HG02763 (cell line): ENCODE measurements at regions not wholly inside any gene's neighbourhood (a gene's known extent, or its start where the extent isn't known, plus 50 kb on each side); places are given as distances from the start of the nearest gene placed in this dataset.
"Not testable (repeated sequence)": the region's sequence is repeated elsewhere in the genome, so short reads cannot be mapped to it uniquely, and the experiment has no call there.

ENCODE experiments used
- ATAC-seq: cut with Tn5 transposase; IDR thresholded peaks from one replicate; pipeline ENCODE4 v1.9.1; 2021; ENCODE audit warnings: mild to moderate bottlenecking, moderate library complexity; ENCODE audit not compliant: unreplicated experiment

DNA sequence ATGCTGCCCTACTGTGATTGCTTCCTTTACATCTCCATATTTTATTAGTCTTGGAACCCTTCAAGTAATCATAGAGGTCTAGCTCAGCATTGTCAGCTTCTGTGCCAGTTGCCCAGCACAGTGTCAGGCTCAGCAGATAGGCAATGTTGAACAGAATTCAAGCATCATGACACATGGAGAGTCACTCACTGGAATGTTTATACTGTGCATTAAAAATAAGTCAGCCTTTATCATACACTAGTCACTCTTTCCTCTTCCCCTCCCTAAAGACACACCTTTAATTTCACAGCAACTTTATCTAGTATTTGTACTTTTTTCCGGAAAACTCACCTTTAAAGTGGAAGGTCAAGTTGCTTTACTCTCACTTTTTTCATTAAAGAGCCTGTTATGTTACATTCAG is 253.8 kb upstream of the CDH11 start:
- ATAC-seq, result no peak

DNA sequence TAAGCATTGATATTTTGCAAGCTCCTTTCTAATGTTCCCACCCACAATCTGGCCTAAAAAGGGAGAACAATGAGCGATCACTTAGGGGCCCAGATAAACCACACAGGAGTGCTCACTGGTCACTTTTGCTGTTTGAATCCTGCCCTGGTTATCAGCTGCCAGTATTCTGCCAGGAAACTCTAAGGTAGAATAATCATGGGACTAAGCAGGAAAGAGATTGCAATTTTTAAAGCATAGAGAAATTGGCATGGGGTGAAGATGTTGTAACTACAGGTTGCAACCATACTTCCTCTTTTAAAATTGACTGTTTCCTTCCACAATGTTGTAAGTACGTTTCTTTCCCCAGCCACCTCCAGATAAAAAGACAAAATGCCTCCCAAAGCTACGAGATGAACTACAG is 251.2 kb upstream of the CDH11 start:
- no peak for ATAC-seq

- no peak for ATAC-seq
Observed at GRCh38 chr16:65372171-65372570, 250.3 kb upstream of the CDH11 start.

DNA sequence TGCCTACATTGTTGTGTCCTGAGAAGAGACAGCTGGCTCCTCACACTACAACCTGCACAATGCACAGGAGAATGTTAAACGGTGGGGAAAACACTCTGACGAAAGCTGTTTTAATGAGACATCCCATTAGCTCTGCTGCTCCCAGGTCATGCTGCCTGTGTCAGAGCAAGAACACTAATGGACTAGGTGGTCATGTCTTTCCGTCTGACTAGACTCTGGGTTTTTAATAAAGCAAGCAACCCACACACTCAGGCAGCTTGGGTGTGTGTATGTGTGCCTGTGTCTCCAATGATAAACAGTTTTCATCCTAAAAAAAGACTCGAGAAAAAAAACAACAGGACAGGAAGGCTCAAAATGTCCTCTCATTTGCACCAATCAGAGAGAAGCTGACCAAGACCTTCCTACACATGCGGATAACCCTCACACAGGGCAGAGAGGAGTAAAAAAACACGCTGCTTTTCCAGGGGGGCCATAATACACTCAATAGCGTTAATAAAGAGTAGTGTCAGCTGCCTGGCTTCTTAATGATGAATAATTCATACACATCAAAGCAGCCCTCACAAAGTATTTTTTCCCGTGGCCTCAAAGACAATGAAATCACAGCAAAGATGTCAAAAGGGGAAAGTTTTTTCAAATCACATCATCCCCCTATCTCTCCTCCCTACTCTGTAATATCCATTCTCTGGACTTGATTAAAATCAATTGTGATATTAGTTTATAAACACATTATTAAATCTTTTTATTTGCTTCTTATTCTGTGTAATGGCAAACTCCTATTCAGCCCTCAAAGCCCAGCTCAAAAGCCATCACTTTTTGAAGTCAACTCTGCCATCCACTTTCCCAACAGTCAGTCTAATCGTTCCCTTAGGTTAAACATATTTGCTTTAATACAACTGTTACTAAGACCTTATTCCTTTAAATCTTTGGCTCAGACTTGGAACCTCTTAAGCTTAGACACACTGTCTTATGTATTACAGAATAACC is 244.2 kb upstream of the CDH11 start:
- no peak for ATAC-seq

- not testable (repeated sequence) for ATAC-seq
Observed at GRCh38 chr16:65356721-65357120, 234.9 kb upstream of the CDH11 start.

GRCh38 chr16:65355706-65356105 is 233.8 kb upstream of the CDH11 start:
- no peak for ATAC-seq

GRCh38 chr16:65353183-65353582 is 231.3 kb upstream of the CDH11 start:
- ATAC-seq, result no peak

- no peak for ATAC-seq
Observed at GRCh38 chr16:65349626-65350025, 227.8 kb upstream of the CDH11 start.

GRCh38 chr16:65343556-65343955 is 221.7 kb upstream of the CDH11 start:
- no peak for ATAC-seq

DNA sequence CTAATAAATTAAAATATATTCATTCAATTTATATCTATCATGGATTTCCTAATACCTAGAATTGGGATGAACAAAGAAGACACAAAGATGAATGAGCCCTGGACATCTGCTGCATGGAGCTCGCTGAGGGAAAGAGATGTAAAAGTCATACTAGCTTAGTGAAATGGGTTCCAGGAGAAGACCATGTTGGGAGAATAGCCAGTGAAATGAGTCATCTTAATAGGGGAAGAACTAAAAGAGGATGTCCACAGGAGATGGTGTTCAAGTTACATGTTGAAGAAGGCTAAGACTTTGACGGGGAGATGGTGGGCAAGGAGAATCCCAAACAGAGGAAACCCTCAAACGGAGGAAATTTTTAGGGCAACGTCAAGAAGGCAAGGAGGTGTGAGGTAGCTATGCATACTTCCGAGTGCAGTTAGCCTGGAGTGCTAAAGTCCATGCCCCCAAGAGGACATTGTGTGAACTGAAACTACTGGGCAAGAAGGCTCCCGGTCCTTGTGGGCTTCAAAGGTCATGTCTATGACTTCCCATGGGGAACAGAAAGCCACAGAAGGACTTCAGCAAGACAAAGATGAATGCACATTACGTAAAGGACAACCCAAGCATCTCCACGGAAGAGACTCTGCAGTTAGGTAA is 220.5 kb upstream of the CDH11 start:
- ATAC-seq, result no peak

DNA sequence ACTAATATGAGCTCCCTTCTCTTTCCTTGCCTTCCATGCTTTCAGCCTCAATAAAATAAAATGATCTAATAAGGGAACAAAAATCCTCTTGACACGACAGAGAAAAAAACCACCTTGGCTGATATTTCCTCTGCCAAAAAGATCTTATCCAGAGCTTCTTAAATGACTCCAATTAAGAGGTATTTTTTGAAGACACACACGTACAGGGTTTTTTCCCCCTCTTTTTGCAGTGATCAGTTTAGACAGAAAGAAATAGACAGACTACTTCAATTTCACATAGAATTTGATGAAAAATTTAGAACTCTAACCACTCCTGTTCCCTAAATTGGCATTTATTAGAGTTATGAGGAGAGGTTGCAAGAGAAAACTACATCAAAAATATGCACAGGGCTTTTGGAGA is 217.2 kb upstream of the CDH11 start:
- ATAC-seq, result no peak

- no peak for ATAC-seq
Observed at GRCh38 chr16:65336160-65336559, 214.3 kb upstream of the CDH11 start.

- no peak for ATAC-seq
Observed at GRCh38 chr16:65334081-65334480, 212.2 kb upstream of the CDH11 start.

DNA sequence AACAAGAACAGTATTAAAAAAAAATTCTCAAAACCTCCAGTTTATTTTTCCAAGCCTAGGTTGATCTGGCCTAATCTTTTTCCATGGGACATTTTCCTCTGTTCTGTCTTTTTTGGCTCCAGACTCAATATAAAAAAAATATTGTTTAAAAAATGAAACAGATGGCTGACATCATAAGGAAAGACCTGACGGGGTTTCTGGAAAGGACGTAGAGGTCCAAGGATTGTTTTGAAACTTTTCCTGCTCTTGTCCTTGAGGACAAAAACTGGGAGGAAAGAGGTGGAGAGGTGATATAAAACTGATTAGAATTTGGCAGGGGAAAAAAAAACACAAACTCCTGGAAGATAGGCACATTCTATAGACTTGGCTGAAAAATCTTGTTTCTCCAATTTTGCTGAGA is 211.4 kb upstream of the CDH11 start:
- ATAC-seq, result no peak

DNA sequence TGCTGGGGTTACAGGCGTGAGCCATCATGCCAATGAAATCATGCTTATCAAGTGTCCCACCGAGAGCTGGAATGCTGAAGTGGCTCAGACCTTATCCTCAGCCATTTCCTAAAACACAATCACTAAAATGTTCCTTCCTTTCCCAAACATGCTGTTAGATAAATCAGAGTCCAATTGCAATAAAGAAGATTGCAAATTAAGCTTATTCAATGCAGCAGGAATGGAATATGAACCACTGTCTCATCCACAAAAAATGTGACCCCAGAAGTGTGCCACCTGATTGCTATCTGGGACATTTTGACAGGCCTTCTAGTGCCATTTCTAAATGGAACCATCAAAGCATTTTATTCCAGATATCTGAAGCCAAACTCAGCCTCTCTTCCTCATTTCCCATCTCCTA is 205.5 kb upstream of the CDH11 start:
- no peak for ATAC-seq

- no peak for ATAC-seq
Observed at GRCh38 chr16:65323655-65324237, 201.9 kb upstream of the CDH11 start.

GRCh38 chr16:65319621-65320231 is 197.9 kb upstream of the CDH11 start:
- no peak for ATAC-seq

- ATAC-seq, result no peak
Observed at GRCh38 chr16:65318590-65319257, 196.9 kb upstream of the CDH11 start.

DNA sequence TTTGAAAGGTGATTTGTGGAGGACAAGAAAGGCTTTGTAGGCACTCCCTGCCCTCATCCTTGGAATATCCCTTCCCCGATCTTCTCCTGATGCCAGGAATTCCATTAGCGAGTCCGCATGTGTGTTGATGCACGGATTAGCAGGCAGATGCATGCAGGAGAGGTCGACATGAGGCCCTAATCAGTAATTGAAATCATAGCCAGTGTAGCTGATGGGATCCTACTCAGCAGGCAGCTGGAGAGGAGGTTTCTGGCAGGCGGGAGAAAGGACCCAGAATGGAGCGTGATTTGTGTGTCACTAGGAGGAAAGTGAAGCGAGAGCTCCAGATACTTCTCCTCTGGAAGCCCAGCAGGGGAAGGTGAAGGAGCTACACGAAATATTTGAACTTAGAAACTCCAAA is 196.3 kb upstream of the CDH11 start:
- ATAC-seq, result no peak

DNA sequence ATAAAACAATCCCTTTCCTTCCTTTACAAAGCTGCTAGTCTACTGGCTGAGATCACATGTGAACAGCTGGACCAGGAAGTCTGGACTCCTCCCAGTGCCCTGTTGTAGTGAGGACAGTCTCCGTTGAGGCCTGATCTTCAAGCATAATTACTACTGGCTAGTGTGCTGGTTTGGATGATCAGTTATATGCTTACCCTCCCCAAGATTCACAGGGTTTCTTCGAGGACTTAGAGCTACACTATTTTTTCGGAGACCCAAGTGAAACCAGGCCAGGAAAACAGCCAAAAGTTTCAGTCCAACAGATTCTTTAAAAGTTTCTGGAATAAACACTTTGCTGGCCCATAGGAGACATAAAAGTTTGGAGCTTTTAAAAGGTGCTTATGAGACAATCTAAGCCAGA is 194.9 kb upstream of the CDH11 start:
- ATAC-seq, result no peak
